ENCODE measurements at regions not wholly inside any gene's neighbourhood (a gene's known extent, or its start where the extent isn't known, plus 50 kb on each side); places are given as distances from the start of the nearest gene placed in this dataset.

GRCh38 chr9:2480255-2480837 is 141.2 kb upstream of the VLDLR start:
- Histone ChIP-seq H3K9me3 (ENCODE audit: control insufficient read depth, low read length) (no peaks in the 10 kb centered on the region), H3K27me3 (ENCODE audit: control insufficient read depth, insufficient read depth, low read length, poor library complexity, severe bottlenecking) (no peaks in the 10 kb centered on the region), H3K4me1 (ENCODE audit: control insufficient read depth, insufficient read depth, low read length) (no peaks in the 10 kb centered on the region), H3K27ac (ENCODE audit: insufficient read depth, low read depth, low read length, poor library complexity, severe bottlenecking) (no peak overlapping the region), H3K36me3 (ENCODE audit: control insufficient read depth, insufficient read depth, low read length) (no peaks in the 10 kb centered on the region), H3K4me3 (ENCODE audit: insufficient read depth, low read depth, low read length) (no peak overlapping the region)
- 95 to 96% methylated on average over 4 of the region's 4 CpGs for WGBS, 2 experiments

GRCh38 chr9:2481216-2481615 is 140.4 kb upstream of the VLDLR start:
- no peaks in the 10 kb centered on the region for H3K9me3 ChIP-seq (ENCODE audit: control insufficient read depth, low read length)
- no peak overlapping the region for H3K27ac ChIP-seq (ENCODE audit: insufficient read depth, low read depth, low read length, poor library complexity, severe bottlenecking)
- 87 to 93% methylated on average over 3 of the region's 3 CpGs for WGBS, 2 experiments
- no peaks in the 10 kb centered on the region for H3K4me1 ChIP-seq (ENCODE audit: control insufficient read depth, insufficient read depth, low read length)
- H3K4me3 ChIP-seq (ENCODE audit: insufficient read depth, low read depth, low read length) = no peak overlapping the region
- no peaks in the 10 kb centered on the region for H3K36me3 ChIP-seq (ENCODE audit: control insufficient read depth, insufficient read depth, low read length)
- no peaks in the 10 kb centered on the region for H3K27me3 ChIP-seq (ENCODE audit: control insufficient read depth, insufficient read depth, low read length, poor library complexity, severe bottlenecking)

GRCh38 chr9:2486988-2487387 is 134.6 kb upstream of the VLDLR start:
- no peaks in the 10 kb centered on the region for H3K9me3 ChIP-seq (ENCODE audit: control insufficient read depth, low read length)
- no peaks in the 10 kb centered on the region for H3K36me3 ChIP-seq (ENCODE audit: control insufficient read depth, insufficient read depth, low read length)
- H3K4me1 ChIP-seq (ENCODE audit: control insufficient read depth, insufficient read depth, low read length) = no peaks in the 10 kb centered on the region
- H3K4me3 ChIP-seq (ENCODE audit: insufficient read depth, low read depth, low read length) = no peak overlapping the region
- H3K27ac ChIP-seq (ENCODE audit: insufficient read depth, low read depth, low read length, poor library complexity, severe bottlenecking) = no peak overlapping the region
- no peaks in the 10 kb centered on the region for H3K27me3 ChIP-seq (ENCODE audit: control insufficient read depth, insufficient read depth, low read length, poor library complexity, severe bottlenecking)

GRCh38 chr9:2489838-2490314 is 131.7 kb upstream of the VLDLR start:
- H3K27ac ChIP-seq (ENCODE audit: insufficient read depth, low read depth, low read length, poor library complexity, severe bottlenecking) = no peak overlapping the region
- no peaks in the 10 kb centered on the region for H3K27me3 ChIP-seq (ENCODE audit: control insufficient read depth, insufficient read depth, low read length, poor library complexity, severe bottlenecking)
- no peaks in the 10 kb centered on the region for H3K36me3 ChIP-seq (ENCODE audit: control insufficient read depth, insufficient read depth, low read length)
- 80 to 86% methylated on average over 1 of the region's 2 CpGs for WGBS, 2 experiments
- no peak overlapping the region for H3K4me3 ChIP-seq (ENCODE audit: insufficient read depth, low read depth, low read length)
- no peaks in the 10 kb centered on the region for H3K9me3 ChIP-seq (ENCODE audit: control insufficient read depth, low read length)
- no peaks in the 10 kb centered on the region for H3K4me1 ChIP-seq (ENCODE audit: control insufficient read depth, insufficient read depth, low read length)

GRCh38 chr9:2492161-2492560 is 129.4 kb upstream of the VLDLR start:
- H3K4me1 ChIP-seq (ENCODE audit: control insufficient read depth, insufficient read depth, low read length) = no peaks in the 10 kb centered on the region
- 88 to 100% methylated on average over 1 of the region's 3 CpGs for WGBS, 2 experiments

GRCh38 chr9:2493109-2493508 is 128.5 kb upstream of the VLDLR start:
- Histone ChIP-seq H3K36me3 (ENCODE audit: control insufficient read depth, insufficient read depth, low read length) (no peaks in the 10 kb centered on the region), H3K9me3 (ENCODE audit: control insufficient read depth, low read length) (no peaks in the 10 kb centered on the region), H3K27ac (ENCODE audit: insufficient read depth, low read depth, low read length, poor library complexity, severe bottlenecking) (no peak overlapping the region), H3K27me3 (ENCODE audit: control insufficient read depth, insufficient read depth, low read length, poor library complexity, severe bottlenecking) (no peaks in the 10 kb centered on the region), H3K4me1 (ENCODE audit: control insufficient read depth, insufficient read depth, low read length) (no peaks in the 10 kb centered on the region), H3K4me3 (ENCODE audit: insufficient read depth, low read depth, low read length) (no peak overlapping the region)
- 92 to 100% methylated on average over 2 of the region's 2 CpGs for WGBS, 2 experiments

More at GRCh38 chr9:2492161-2492560, 129.4 kb upstream of the VLDLR start:
- Histone ChIP-seq H3K27me3 (ENCODE audit: control insufficient read depth, insufficient read depth, low read length, poor library complexity, severe bottlenecking) (no peaks in the 10 kb centered on the region), H3K4me3 (ENCODE audit: insufficient read depth, low read depth, low read length) (no peak overlapping the region), H3K36me3 (ENCODE audit: control insufficient read depth, insufficient read depth, low read length) (no peaks in the 10 kb centered on the region), H3K9me3 (ENCODE audit: control insufficient read depth, low read length) (no peaks in the 10 kb centered on the region), H3K27ac (ENCODE audit: insufficient read depth, low read depth, low read length, poor library complexity, severe bottlenecking) (no peak overlapping the region)

GRCh38 chr9:2493529-2493928 is 128.1 kb upstream of the VLDLR start:
- Histone ChIP-seq H3K4me3 (ENCODE audit: insufficient read depth, low read depth, low read length) (no peak overlapping the region), H3K9me3 (ENCODE audit: control insufficient read depth, low read length) (no peaks in the 10 kb centered on the region), H3K36me3 (ENCODE audit: control insufficient read depth, insufficient read depth, low read length) (no peaks in the 10 kb centered on the region), H3K27ac (ENCODE audit: insufficient read depth, low read depth, low read length, poor library complexity, severe bottlenecking) (no peak overlapping the region), H3K27me3 (ENCODE audit: control insufficient read depth, insufficient read depth, low read length, poor library complexity, severe bottlenecking) (no peaks in the 10 kb centered on the region), H3K4me1 (ENCODE audit: control insufficient read depth, insufficient read depth, low read length) (no peaks in the 10 kb centered on the region)
- WGBS, 2 experiments = 94 to 100% methylated on average over 3 of the region's 3 CpGs

GRCh38 chr9:2494562-2494961 is 127.0 kb upstream of the VLDLR start:
- H3K27ac ChIP-seq (ENCODE audit: insufficient read depth, low read depth, low read length, poor library complexity, severe bottlenecking) = no peak overlapping the region
- H3K27me3 ChIP-seq (ENCODE audit: control insufficient read depth, insufficient read depth, low read length, poor library complexity, severe bottlenecking) = no peaks in the 10 kb centered on the region
- no peaks in the 10 kb centered on the region for H3K4me1 ChIP-seq (ENCODE audit: control insufficient read depth, insufficient read depth, low read length)
- no peak overlapping the region for H3K4me3 ChIP-seq (ENCODE audit: insufficient read depth, low read depth, low read length)
- no peaks in the 10 kb centered on the region for H3K9me3 ChIP-seq (ENCODE audit: control insufficient read depth, low read length)
- WGBS, 2 experiments = 49 to 56% methylated on average over 2 of the region's 2 CpGs
- no peaks in the 10 kb centered on the region for H3K36me3 ChIP-seq (ENCODE audit: control insufficient read depth, insufficient read depth, low read length)

GRCh38 chr9:2495221-2496005 is 126.2 kb upstream of the VLDLR start:
- WGBS, 2 experiments = 95% methylated on average over 2 of the region's 3 CpGs
- no peak overlapping the region for H3K4me3 ChIP-seq (ENCODE audit: insufficient read depth, low read depth, low read length)

GRCh38 chr9:2496169-2496568 is 125.4 kb upstream of the VLDLR start:
- H3K4me3 ChIP-seq (ENCODE audit: insufficient read depth, low read depth, low read length) = no peak overlapping the region
- H3K36me3 ChIP-seq (ENCODE audit: control insufficient read depth, insufficient read depth, low read length) = no peaks in the 10 kb centered on the region
- no peaks in the 10 kb centered on the region for H3K27me3 ChIP-seq (ENCODE audit: control insufficient read depth, insufficient read depth, low read length, poor library complexity, severe bottlenecking)
- H3K27ac ChIP-seq (ENCODE audit: insufficient read depth, low read depth, low read length, poor library complexity, severe bottlenecking) = no peak overlapping the region
- H3K4me1 ChIP-seq (ENCODE audit: control insufficient read depth, insufficient read depth, low read length) = no peaks in the 10 kb centered on the region
- WGBS, 2 experiments = 91% methylated on average over 5 of the region's 5 CpGs
- no peaks in the 10 kb centered on the region for H3K9me3 ChIP-seq (ENCODE audit: control insufficient read depth, low read length)

More at GRCh38 chr9:2495221-2496005, 126.2 kb upstream of the VLDLR start:
- Histone ChIP-seq H3K27ac (ENCODE audit: insufficient read depth, low read depth, low read length, poor library complexity, severe bottlenecking) (no peak overlapping the region), H3K9me3 (ENCODE audit: control insufficient read depth, low read length) (no peaks in the 10 kb centered on the region), H3K27me3 (ENCODE audit: control insufficient read depth, insufficient read depth, low read length, poor library complexity, severe bottlenecking) (no peaks in the 10 kb centered on the region), H3K4me1 (ENCODE audit: control insufficient read depth, insufficient read depth, low read length) (no peaks in the 10 kb centered on the region), H3K36me3 (ENCODE audit: control insufficient read depth, insufficient read depth, low read length) (no peaks in the 10 kb centered on the region)

All from ectodermal cell (in vitro differentiated cells).